ENCODE measurements at regions not wholly inside any gene's neighbourhood (a gene's known extent, or its start where the extent isn't known, plus 50 kb on each side); places are given as distances from the start of the nearest gene placed in this dataset.

GRCh38 chr1:64404202-64404601, 65.7 kb upstream of the CACHD1 start (continued):
- no peak for TF ChIP-seq REST (IDR thresholded peaks at IDR 0.05)
- TF ChIP-seq MAX (IDR thresholded peaks at IDR 0.05): no peak

DNA sequence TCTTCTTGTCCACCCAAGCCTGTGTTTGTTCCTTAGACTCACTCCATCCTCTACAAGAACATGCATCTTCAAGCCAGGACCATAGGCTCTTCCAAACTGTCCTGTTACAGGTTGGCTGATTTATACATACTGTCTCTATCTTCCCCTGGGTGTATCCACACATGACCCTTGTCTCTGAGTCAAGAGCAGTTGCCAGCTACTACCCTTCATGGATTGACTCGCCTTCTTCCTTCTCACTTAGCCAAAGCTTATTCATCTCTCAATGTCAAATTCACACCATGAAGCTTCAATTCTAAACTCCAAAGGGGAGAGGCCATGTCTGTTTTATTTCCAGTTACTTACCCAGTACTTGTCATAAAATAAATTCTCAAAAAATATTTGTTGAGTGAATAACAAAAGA, 64.1 kb upstream of the CACHD1 start:
- DNase-seq (ENCODE audit: low spot score): no peak
- no peaks in the 10 kb centered on the region for H3K36me3 ChIP-seq (ENCODE audit: control insufficient read depth in 4 of 4, insufficient read depth in 3 of 4, low read depth in 1 of 4, low read length in 3 of 4)
- H3K4me3 ChIP-seq (ENCODE audit: low read depth in 1 of 3, low read length in 3 of 3): no peak overlapping the region
- H3K27ac ChIP-seq (ENCODE audit: low read depth in 1 of 2, low read length in 2 of 2): no peak overlapping the region
- no peaks in the 10 kb centered on the region for H3K27me3 ChIP-seq (ENCODE audit: control insufficient read depth in 4 of 4, insufficient read depth in 4 of 4, low read length in 3 of 4)
- no peaks in the 10 kb centered on the region for H3K4me1 ChIP-seq (ENCODE audit: control insufficient read depth in 4 of 4, insufficient read depth in 4 of 4, low read length in 3 of 4)
- no peak for TF ChIP-seq HNF4G (IDR thresholded peaks at IDR 0.05)
- no peak for TF ChIP-seq RXRA (IDR thresholded peaks at IDR 0.05)
- TF ChIP-seq REST (IDR thresholded peaks at IDR 0.05): no peak
- no peak for TF ChIP-seq TAF1 (conservative IDR thresholded peaks at IDR 0.05)
- TF ChIP-seq, protein P1, sequence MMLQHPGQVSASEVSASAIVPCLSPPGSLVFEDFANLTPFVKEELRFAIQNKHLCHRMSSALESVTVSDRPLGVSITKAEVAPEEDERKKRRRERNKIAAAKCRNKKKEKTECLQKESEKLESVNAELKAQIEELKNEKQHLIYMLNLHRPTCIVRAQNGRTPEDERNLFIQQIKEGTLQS (IDR thresholded peaks at IDR 0.05): no peak
- no peak for TF ChIP-seq FOXA2 (IDR thresholded peaks at IDR 0.05)
- TF ChIP-seq, protein P2, sequence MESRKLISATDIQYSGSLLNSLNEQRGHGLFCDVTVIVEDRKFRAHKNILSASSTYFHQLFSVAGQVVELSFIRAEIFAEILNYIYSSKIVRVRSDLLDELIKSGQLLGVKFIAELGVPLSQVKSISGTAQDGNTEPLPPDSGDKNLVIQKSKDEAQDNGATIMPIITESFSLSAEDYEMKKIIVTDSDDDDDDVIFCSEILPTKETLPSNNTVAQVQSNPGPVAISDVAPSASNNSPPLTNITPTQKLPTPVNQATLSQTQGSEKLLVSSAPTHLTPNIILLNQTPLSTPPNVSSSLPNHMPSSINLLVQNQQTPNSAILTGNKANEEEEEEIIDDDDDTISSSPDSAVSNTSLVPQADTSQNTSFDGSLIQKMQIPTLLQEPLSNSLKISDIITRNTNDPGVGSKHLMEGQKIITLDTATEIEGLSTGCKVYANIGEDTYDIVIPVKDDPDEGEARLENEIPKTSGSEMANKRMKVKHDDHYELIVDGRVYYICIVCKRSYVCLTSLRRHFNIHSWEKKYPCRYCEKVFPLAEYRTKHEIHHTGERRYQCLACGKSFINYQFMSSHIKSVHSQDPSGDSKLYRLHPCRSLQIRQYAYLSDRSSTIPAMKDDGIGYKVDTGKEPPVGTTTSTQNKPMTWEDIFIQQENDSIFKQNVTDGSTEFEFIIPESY (IDR thresholded peaks at IDR 0.05): no peak
- no peak for TF ChIP-seq EGR1 (IDR thresholded peaks at IDR 0.05; ENCODE audit: low read depth in 2 of 2)
- no peak for TF ChIP-seq JUND (IDR thresholded peaks at IDR 0.05)
- no peak for TF ChIP-seq RAD21 (IDR thresholded peaks at IDR 0.05)
- no peak for TF ChIP-seq HNF4A (conservative IDR thresholded peaks at IDR 0.05)
- TF ChIP-seq NR2F2 (IDR thresholded peaks at IDR 0.05): no peak
- no peak for TF ChIP-seq YY1 (IDR thresholded peaks at IDR 0.05)
- no peak for TF ChIP-seq CTCF (IDR thresholded peaks at IDR 0.05; ENCODE audit: low read depth, low read length, missing input control)
- no peak for TF ChIP-seq GABPA (IDR thresholded peaks at IDR 0.05 in 1 of 2, conservative IDR thresholded peaks at IDR 0.05 in 1 of 2)
- TF ChIP-seq MAX (IDR thresholded peaks at IDR 0.05): no peak
- no peaks in the 10 kb centered on the region for H3K9me3 ChIP-seq (ENCODE audit: control insufficient read depth in 4 of 4, low read length in 3 of 4)
- no peak overlapping the region for H3K9ac ChIP-seq (ENCODE audit: low read depth in 1 of 2, low read length in 2 of 2)
- 88% methylated on average over 1 of the region's 1 CpG for WGBS
